ENCODE measurements at regions not wholly inside any gene's neighbourhood (a gene's known extent, or its start where the extent isn't known, plus 50 kb on each side); places are given as distances from the start of the nearest gene placed in this dataset.

DNA sequence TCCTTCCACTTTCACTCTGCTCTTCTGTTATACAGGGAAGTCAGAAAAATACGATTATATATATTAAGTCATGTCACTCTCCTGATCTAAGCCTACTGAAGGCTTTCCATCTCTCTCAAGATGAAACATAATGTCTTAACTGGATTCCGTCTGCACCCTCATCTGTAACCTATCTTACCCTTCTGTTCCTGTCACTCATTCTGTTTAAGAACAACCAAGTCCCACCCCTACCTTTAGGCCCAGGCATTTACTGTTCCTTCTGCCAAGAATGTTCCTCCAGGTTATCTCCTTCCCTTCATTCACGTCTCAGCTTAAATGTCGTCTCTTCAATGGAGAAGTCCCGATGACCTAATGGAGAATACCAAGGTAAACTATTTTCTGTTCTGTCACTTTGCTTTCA is 1802.4 kb downstream of the MRPL39 start:
- no peak for TF ChIP-seq CTCF (IDR thresholded peaks at IDR 0.05; ENCODE audit: low read length)
- TF ChIP-seq EZH2 (optimal IDR thresholded peaks at IDR 0.05; ENCODE audit: low read depth, low read length) = no peak
